Activated gamma-delta T cell treated with Interleukin-2 at 50 U/mL for 16 hours (primary cell): ENCODE measurements at regions not wholly inside any gene's neighbourhood (a gene's known extent, or its start where the extent isn't known, plus 50 kb on each side); places are given as distances from the start of the nearest gene placed in this dataset.
"Not testable (repeated sequence)": the region's sequence is repeated elsewhere in the genome, so short reads cannot be mapped to it uniquely, and the experiment has no call there.

Experiments
- DNase-seq: peaks from one replicate; pipeline ENCODE4 v3.0.0-alpha.2; 2020

- DNase-seq, result no peak
Observed at GRCh38 chr2:240384711-240385450, 50.6 kb upstream of the GPC1 start.

GRCh38 chr2:240385451-240386161 lies 49.9 kb upstream of the GPC1 start:
- not testable (repeated sequence) for DNase-seq
